HCEC 1CT (cell line): ENCODE measurements at regions not wholly inside any gene's neighbourhood (a gene's known extent, or its start where the extent isn't known, plus 50 kb on each side); places are given as distances from the start of the nearest gene placed in this dataset.

Experiments used
- DNase-seq: peaks from one replicate; pipeline ENCODE4 v3.0.0-alpha.2; 2017

DNA sequence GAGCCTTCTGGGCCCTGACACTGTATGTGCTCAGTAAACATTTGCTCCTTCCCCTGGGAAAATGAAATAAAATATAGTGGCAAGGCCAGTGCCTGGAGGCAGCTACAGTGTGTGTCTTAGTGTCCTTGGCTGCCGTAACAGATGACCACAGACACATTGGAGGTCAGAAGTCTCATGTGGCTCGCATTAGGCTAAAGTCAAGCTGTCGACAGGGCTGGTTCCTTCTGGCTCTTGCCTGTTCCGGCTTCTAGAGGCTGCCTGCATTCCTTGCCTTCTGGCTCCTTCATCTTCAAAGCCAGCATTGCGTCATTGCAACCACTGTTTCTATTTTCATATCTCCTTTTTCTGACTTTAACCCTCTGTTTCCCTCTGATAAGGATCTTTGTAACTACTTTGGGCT, 83.6 kb upstream of the STX18 start:
- DNase-seq: no peak

DNA sequence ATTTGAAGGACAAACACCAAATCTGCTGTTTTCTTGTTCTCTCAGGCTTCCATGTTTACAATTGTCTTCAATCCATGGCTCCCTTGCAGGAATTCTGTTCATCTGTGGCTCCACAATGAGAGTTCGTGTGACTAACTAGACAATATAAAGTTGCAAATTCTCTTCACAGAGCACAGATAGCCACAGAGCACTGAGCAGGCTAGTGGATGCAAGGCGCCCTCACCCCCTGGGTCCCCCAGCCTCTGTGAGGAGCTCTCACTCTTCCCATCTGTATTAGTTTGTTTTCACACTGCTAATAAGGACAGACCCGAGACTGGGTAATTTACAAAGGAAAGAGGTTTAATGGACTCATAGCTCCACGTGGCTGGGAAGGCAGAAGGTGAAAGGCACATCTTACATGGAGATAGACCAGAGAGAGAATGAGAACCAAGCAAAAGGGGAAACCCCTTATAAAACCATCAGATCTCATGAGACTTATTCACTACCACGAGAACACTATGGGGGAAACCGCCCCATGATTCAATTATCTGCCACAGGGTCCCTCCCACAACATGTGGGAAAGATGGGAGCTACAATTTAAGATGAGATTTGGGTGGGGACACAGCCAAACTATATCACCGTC, 82.5 kb upstream of the STX18 start:
- DNase-seq: no peak

DNA sequence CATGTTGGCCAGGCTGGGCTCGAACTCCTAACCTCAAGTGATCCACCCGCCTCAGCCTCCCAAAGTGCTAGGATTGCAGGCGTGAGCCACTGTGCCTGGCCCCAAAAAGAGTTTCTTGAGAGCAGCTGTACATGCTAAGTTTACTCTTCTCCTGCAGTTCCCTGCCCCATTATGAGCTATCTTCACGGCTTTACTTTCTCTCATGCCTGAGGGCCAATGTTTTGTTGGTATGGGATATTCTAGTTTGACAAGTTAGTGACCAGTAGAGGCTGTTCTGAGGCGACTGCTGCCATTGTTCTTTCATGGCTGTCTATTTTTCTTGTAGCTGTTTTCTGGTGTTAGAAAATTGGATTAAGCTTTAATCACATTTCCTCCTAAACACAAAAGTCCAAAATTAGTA, 78.0 kb upstream of the STX18 start:
- DNase-seq: no peak

DNA sequence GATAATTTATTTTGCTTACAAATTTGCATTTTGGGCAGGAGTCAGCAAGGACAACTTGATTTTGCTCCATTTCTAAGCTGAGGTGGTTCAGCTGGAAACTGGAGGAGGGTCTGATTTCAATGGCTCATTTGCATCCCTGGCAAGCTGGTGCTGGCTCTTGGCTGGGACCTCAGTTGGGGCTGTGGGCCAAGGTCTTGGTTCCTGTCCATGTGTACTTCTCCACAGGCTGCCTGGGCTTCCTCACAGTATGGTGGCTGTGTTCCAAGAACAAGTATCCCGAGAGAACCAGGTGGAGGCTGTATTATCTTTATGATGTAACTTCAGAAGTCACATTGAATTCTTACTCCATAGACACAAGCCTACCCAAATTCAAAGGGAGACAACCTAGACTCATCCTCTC, 77.0 kb upstream of the STX18 start:
- no peak for DNase-seq

DNA sequence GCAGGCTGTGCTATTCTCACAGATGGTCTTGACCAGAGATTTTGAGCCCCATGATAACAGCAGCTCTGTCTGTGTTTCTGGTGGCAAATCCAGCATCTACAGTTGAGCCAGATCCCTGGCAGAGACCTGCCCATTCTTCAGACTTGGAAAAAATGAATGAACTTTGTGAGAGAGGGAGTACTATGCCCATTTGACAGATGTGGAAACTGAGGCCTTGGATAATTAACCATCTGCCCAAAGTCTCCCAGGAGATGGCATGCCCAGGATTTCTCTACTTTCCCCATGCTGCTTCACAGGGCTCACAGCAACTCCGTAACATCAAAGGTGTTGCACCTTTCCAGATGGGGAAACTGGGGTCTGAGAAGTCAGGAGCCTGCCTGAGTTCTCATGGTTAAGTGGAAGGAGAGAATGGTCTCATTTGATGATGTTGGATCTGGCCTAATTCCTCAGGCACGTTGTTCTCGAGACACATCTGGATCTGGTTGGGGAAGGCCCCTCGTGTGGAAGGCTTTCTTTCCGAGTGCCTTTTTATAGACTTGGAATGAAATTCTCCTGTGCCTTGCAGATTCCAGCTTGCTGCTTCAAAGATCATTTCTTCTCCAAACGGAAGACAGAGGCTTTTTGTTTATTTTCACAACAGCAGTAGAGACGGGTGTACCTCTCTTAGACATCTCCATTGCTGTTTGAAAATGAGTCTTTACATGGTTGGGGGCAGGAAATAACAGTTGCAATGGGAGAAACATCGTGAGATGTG, 73.3 kb upstream of the STX18 start:
- no peak for DNase-seq

DNA sequence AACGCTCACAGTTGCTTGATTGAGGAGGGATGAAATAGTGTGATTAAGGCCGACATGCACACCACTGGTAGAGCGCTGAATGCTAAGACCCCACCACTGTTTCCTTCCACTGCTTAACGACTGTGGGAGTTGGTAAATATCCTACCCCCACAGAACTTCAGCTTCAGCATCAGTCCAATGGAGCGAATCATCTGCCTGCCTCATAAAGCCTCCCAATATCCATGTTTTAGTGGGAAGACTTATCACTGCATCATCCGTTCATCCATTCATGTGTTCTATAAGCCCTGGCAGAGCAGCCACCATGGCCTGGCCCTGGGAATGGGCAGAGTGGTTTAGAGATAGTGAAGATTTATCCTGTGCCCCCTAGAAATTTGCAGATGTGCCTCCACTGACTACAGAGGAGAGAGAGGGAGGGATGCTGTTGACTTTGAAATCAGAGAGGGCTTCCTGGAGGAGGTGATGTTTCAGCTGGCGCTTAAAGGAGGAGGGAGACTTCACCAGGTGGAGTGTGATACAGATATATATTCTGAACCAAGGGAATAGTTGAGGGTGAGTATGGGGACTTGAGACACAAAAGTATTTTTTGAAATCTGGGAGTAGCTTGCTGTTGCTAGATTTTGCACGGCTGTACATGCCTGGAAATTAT, 71.9 kb upstream of the STX18 start:
- no peak for DNase-seq

DNA sequence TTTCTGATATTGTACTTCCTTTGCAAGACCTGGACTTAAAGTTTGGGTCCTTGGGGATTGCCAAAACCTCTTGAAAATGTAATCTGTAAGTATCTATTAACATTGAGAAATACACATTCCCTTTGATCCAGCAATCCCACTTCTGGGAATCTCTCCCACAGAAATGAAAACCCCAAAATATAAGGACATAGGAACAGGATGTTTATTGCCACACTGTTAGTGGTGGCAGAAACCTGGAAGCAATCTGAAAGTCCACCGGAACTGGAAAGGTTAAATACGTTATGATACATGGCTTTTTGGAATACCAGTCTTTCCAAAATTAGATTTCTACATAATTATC, 71.2 kb upstream of the STX18 start:
- DNase-seq: no peak

DNA sequence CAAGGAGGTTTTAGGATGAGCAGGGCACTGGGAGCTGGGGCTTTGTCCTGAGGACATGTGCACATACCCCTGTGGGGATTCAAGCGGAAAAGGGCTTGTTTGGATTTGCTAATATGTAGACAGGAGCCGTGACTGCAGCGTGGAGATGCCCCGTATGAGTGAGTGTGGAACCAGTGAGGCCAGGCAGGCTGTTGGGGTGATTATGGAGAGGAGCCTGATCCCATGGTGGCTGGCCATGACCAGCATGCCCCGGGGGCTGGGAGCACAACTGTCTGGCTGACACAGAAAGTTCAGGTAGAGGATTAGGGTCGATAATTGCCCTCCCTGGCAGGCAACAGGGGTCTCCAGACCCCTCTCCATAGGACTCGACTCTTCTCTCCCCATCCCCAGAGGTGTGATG, 68.8 kb upstream of the STX18 start:
- DNase-seq: no peak

DNA sequence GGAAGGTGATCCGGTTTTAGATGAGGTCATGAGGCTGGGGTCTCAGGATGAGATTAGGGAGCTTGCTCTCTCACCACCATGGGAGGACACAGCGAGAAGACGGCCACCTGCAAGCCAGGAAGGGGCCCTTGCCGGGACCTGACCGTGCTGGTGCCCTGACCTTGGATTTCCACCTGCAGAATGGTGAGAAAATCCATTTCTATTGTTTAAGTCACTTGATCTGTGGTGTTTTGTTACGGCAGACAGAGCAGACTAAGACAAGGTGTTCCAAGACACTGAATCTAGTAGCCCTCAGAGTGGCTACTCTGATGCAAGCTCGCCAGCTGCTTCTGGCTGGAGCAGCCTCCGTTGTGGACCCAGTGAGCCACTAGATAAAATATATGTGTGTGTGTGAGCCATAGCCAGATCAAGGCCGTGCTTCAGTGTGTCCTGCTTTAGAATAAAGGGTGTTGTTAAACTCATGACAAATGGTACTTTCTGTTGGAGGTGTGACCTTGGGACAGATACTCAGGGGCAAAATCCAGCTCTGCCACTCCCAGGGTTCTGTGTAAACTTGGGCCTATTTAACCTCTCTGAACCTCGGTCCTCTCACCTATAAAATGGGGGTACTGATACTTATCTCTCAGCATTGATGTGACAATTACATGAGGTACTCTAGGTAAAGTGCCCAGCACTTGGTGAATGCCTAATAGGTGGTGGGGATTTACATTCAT, 67.9 kb upstream of the STX18 start:
- DNase-seq: no peak

DNA sequence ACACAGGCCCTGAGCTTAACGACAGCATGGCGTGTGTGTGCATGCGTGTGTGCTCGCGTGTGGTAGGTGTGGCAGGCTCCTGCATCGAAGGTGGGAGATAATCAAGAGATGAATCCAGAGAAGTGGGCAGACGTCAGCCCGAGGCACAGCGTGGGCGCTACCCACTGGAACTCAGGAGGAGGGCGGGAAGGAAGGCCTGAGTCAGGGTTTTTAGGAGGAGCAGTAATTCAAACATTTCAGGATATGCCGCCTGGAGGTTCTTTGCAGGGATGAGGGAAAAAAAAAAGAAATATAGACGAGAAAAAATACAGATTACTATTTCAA, 66.3 kb upstream of the STX18 start:
- no peak for DNase-seq

DNA sequence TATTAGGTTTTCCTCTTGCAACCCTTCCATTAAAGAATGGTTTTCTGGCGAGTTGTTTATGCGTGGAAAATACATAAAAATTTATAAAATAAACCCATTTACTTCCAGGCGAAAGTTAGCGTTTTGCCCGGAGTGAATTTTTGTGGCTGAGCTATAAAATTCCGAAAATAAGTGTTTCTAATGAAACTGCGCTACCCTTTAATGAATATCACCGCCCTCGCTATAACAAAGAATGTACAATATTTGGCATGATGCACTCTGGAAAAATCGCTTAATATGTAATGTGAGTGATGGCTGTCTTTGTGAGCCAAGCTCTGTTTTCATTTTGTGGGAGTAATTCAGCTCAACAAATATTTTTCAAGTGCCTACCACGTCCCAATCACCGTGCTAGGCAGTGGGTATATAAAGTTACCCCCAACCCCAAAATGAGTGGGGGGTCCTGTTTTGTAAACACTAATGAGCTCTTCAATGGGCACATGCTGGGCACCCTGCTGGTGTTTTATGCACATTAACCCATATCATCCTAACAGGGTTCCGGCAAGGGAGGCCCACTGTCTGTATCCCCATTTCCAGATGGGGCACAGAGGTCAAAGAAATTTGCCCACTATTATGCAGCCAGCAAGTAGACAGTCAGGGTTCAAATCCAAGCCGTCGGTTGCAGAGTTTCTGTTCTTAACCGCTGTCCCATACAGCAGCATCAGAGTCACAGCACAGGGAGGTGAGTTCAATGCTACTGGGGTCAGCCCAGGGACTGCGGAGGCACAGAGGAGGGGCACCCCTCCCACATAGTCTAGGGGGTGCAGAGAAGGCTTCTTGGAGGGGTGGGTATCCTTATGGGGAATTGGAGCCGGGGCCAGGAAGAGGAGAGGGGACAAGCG, 65.7 kb upstream of the STX18 start:
- no peak for DNase-seq

DNA sequence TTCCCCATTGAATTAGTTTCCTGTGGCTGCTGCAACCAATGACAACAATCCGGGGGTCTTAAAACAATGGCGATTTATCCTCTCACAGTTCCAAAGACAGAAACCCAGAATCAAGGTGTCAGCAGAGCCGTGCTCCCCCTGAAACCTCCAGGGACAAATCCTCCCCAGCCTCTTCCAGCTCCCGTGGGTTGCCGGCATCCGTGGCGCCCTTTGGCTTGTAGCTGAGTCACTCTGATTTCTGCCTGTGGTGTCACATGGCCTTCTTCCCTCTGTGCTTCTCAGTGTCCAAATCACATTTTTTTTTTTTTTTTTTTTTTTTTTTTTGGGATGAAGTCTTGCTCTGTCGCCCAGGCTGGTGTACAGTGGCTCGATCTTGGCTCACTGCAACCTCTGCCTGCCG, 64.5 kb upstream of the STX18 start:
- DNase-seq: no peak

DNA sequence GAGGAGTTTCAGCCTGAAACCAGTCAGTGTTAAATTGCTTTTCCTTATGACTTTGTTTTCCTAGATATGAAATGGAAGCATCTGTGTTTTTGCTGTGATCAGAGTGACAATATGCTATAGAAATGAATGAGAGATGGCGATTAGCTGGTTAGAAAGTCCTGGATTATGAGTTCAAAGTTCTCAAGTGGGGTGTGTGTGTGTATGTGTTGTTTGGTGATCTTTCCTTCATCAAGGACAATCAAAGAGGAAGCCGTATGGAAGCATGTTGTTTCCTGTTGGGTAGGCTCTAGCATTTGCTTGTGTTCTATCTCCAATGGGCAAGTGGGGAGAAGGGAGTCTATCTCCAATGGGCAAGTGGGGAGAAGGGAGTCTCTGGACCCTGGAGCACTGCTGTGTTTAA, 64.0 kb upstream of the STX18 start:
- no peak for DNase-seq

DNA sequence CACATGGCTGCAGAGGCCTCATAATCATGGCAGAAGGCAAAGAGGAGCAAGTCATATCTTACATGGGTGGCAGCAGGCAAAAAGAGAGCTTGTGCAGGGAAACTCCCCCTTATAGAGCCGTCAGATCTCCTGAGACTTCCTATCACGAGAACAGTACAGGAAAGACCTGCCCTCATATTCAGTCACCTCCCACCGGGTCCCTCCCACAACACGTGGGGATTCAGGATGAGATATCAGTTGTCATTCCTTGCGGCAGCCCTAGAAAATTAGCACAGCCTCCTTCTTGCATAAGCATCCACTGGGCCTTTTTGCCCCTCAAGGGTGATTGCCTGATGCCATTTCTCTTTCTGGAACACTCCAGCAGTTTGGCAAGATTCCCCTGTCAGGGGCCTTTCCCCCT, 61.7 kb upstream of the STX18 start:
- no peak for DNase-seq

DNA sequence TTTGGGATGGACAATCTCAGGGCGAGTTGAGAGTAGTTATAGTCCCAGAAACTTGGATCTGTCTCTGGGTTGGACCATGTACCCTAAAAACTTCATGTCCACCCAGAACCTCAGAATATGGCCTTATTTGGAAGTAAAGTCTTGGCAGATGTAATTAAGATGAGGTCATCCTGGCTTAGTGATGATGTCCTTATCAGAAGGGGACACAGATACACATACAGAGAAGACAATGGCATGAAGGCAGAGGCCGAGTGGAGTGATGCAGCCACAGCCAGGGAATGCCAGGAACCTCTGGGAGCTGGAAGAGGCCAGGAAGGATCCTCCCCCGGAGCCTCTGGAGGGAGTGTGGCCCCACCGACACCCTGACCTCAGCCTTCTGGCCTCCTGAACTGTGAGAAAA, 61.2 kb upstream of the STX18 start:
- no peak for DNase-seq

DNA sequence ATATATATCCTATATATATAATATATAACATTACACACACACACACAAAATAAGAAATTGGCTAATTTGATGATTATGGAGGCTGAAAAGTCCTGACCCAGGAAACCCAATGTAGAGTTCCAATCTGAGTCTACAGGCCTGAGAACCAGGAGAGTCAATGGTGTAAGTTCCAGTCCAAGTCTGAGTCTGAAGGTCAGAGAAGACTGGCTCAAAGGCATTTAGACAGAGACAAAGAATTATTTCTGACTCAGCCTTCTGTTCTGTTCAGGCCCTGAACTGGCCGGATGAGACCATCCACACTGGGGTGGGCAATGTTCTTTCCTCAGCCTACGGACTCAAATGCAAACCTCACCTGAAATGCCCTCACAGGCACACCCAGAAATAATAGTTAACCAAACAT, 60.6 kb upstream of the STX18 start:
- DNase-seq: no peak

DNA sequence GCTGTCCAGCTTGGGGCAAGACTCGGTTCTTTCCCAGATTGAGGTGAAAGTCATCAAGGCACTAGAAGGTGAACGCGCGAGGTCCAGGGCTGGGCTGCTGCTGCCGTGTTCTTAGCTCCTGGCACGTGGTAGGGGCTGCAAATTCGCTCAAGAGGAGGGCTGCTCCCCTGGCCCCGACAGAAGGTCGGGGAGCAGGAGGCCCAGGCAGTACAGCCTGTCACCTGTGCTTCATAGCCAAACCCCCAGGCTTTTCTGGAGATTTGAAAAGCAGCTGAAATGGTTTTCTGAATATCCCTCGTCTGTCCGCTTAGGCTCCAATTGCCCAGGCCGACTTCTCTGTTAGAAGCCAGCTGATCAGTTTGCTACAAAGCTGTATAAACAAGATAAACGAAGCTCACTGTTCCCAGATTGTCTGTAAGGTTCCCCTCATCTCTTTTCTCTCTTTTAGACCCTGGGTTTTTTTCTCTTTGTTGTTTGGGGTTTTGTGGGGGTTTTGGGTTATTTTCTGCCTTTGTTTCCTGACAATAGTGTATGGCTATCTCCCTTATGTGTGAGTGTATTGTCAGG, 60.0 kb upstream of the STX18 start:
- DNase-seq: no peak

DNA sequence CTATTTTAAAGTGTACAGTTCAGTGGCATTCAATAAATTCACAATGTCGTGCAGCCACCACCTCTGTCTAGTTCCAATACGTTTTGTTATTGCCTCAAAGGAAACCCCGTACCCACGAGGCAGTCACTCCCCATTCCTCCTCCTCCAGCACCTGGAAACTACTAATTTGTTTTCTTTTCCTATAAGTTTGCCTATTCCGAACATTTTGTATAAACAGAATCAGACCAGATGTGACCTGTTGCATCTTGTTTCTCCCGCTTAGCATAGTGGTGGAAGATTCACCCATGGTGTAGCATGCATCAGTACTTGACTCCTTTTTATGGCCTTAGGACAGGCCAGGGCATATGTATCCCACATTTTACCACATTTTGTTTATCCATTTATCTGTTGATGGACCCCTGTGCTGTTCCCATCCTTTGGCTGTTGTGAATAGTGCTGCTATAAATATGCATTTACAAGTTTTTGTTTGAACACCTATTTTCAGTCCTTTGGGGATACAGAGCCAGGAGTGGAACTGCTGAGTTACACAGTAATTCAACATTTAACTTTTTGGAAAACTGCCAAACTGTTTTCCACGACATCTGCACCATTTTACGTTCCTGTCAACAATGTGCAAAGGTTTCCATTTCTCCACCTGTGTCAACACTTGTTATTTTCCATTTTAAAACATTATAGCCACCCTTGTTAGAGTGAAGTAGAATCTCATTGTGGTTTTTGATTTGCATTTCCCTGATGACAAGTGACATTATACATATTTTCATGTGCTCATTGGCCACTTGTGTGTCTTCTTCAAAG, 57.8 kb upstream of the STX18 start:
- no peak for DNase-seq

DNA sequence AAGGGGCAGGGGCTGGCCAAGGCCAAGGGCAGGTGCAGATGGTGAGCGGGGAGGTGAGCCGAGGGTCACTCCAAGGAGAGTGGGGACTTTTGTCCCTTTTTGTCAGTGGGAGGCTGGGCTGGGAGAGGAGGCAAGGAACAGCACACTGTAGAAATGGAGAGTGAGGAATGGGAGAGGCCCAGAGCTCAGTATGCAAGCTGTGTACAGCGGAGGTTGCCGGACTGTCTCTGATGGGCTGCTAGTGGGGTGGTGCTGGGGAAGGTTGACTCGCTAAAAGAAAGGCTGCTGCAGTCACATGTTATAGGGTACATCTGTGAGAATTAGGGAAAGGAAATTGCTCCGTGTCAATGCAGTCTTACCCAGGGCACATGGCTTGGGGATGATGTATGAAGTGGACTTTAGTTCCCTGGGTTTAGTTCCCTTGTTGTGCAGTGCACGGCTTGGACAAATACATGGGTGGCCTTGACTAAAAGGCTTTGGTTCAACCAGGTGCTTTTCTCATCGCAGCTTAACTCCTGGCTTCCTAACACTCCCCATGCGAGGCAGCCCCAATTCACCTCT, 57.1 kb upstream of the STX18 start:
- DNase-seq: no peak

DNA sequence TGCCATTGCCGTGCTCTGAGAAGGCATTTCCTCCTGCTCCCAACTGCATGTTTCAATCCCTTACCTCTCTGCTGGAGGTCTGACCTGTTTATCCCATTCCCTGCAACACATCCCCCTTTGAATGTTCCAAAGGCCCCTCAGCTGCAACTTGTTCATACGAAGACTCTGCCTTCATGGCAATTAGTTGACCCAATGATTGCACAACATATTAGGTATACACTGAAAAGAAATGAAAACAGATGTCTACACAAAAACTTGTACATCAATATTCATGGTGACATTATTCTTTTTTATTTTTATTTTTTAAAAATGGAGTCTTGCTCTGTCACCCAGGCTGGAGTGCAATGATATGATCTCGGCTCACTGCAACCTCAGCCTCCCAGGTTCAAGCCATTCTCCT, 54.9 kb upstream of the STX18 start:
- no peak for DNase-seq

DNA sequence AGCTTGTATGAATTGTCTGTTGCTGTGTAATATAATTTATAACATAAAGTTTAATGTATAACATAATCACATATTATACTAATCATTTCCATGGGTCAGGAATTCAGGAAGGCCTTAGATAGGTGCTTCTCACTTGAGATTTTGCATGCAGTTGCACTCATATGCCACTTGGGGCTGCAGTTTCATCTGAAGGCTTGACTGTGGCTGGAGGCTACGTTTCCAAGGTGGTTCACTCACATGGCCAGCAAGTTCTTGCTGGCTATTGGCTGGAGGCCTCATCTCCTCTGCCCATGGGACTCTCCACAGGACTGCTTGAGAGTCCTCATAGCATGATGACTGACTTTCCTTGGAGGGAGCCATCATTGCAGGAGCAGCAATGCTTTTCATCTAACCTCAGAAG, 53.4 kb upstream of the STX18 start:
- no peak for DNase-seq
